Keratinocyte (primary cell): ENCODE measurements at regions not wholly inside any gene's neighbourhood (a gene's known extent, or its start where the extent isn't known, plus 50 kb on each side); places are given as distances from the start of the nearest gene placed in this dataset.

Source experiments
- DNase-seq: peaks from one replicate; pipeline ENCODE4 v3.0.0-alpha.2; 2011; ENCODE audit warnings: low read depth, missing footprints, low spot score
- FAIRE-seq: peaks from 2 replicates; lab custom pipeline; 2011; peaks lifted over from hg19 to GRCh38; lab: Jason Lieb, UNC
- H2AFZ ChIP-seq: 2 replicates; pipeline ENCODE4 v1.6.0; 2012; ENCODE audit warnings: low read length, control low read depth, inconsistent platforms; ENCODE audit not compliant: control insufficient read depth
- H3K27ac ChIP-seq: 2 replicates; pipeline ENCODE4 v1.5.1; 2011; ENCODE audit warnings: low read length; ENCODE audit not compliant: control insufficient read depth, insufficient read depth
- H3K27me3 ChIP-seq: 3 replicates; pipeline ENCODE4 v1.6.0; 2011; ENCODE audit warnings: low read length; ENCODE audit not compliant: control insufficient read depth, insufficient read depth; ENCODE audit errors: extremely low read depth
- H3K36me3 ChIP-seq, 2 experiments: 2 replicates in 1 of 2; 3 replicates in 1 of 2; pipeline ENCODE4 v1.5.1; 2011; ENCODE audit warnings: low read length in 2 of 2, mild to moderate bottlenecking in 1 of 2; ENCODE audit not compliant: control insufficient read depth in 2 of 2, insufficient read depth in 2 of 2; ENCODE audit errors: extremely low read depth in 1 of 2
- H3K4me1 ChIP-seq: 3 replicates; pipeline ENCODE4 v1.5.1; 2011; ENCODE audit warnings: low read length; ENCODE audit not compliant: control insufficient read depth, insufficient read depth; ENCODE audit errors: extremely low read depth
- H3K4me2 ChIP-seq: 3 replicates; pipeline ENCODE4 v1.6.0; 2011; ENCODE audit warnings: low read depth, low read length; ENCODE audit not compliant: control insufficient read depth, insufficient read depth; ENCODE audit errors: extremely low read depth
- H3K4me3 ChIP-seq, 3 experiments: fragments of 200-600 bp in 1 of 3; sonication (generic) in 1 of 3; 2 replicates in 2 of 3; 3 replicates in 1 of 3; pipeline ENCODE4 v1.5.1; 2011 to 2016; ENCODE audit warnings: low read length in 3 of 3, mild to moderate bottlenecking in 3 of 3, control low read depth in 2 of 3, inconsistent platforms in 1 of 3, low read depth in 1 of 3, mixed read lengths in 1 of 3, mixed run types in 1 of 3, moderate library complexity in 1 of 3; ENCODE audit not compliant: control insufficient read depth in 2 of 3, insufficient read depth in 2 of 3; ENCODE audit errors: extremely low read depth in 1 of 3
- H3K79me2 ChIP-seq: 2 replicates; pipeline ENCODE4 v1.6.0; 2012; ENCODE audit warnings: low read length; ENCODE audit not compliant: control insufficient read depth, insufficient read depth
- H3K9ac ChIP-seq: 3 replicates; pipeline ENCODE4 v1.6.0; 2011; ENCODE audit warnings: low read length; ENCODE audit not compliant: control insufficient read depth, insufficient read depth; ENCODE audit errors: extremely low read depth
- H3K9me1 ChIP-seq: 3 replicates; pipeline ENCODE4 v1.6.0; 2011; ENCODE audit warnings: low read length; ENCODE audit not compliant: control insufficient read depth, insufficient read depth; ENCODE audit errors: extremely low read depth
- H3K9me3 ChIP-seq: 2 replicates; pipeline ENCODE4 v1.5.1; 2012; ENCODE audit warnings: low read depth, low read length; ENCODE audit not compliant: control insufficient read depth
- H4K20me1 ChIP-seq: 3 replicates; pipeline ENCODE4 v1.6.0; 2011; ENCODE audit warnings: low read length; ENCODE audit not compliant: control insufficient read depth, insufficient read depth; ENCODE audit errors: extremely low read depth
- CTCF ChIP-seq, 3 experiments: IDR thresholded peaks in 1 of 3; conservative IDR thresholded peaks in 1 of 3; optimal IDR thresholded peaks in 1 of 3; 2 replicates in 2 of 3; 3 replicates in 1 of 3; pipeline versions ENCODE3 to v1.5.1; 2011; ENCODE audit warnings: low read length in 3 of 3, mild to moderate bottlenecking in 3 of 3, moderate library complexity in 2 of 3, control low read depth in 1 of 3, inconsistent platforms in 1 of 3; ENCODE audit not compliant: insufficient read depth in 2 of 3; ENCODE audit errors: extremely low read depth in 1 of 3
- EZH2 ChIP-seq: IDR thresholded peaks from one replicate; pipeline ENCODE4 v1.6.1; 2012; ENCODE audit warnings: inconsistent platforms, mild to moderate bottlenecking, low read length, moderate library complexity
- dilution Hi-C: fragments of 300-500 bp; cut with MboI; formaldehyde crosslinking; loops from one replicate; pipeline ENCODE4 v1.7.0; 2020; ENCODE audit warnings: low sequenced_read_pairs; ENCODE audit not compliant: extremely low pct_ligation_motif_present

GRCh38 chr12:82608706-82609105 lies 78.0 kb upstream of the TMTC2 start:
- dilution Hi-C loops = no loop called here
- Histone ChIP-seq H3K4me1 (no peaks in the 10 kb centered on the region), H2AFZ (no peak overlapping the region), H3K9me1 (no peaks in the 10 kb centered on the region), H3K9me3 (no peaks in the 10 kb centered on the region), H3K4me2 (no peak overlapping the region), H3K27ac (no peak overlapping the region), H3K36me3 (no peaks in the 10 kb centered on the region), H4K20me1 (no peaks in the 10 kb centered on the region), H3K9ac (no peak overlapping the region), H3K4me3 (no peak overlapping the region), H3K79me2 (no peaks in the 10 kb centered on the region), H3K27me3 (no peaks in the 10 kb centered on the region)
- DNase-seq (no peak), FAIRE-seq (no peak)
- no peak for TF ChIP-seq CTCF (optimal IDR thresholded peaks at IDR 0.05 in 1 of 3, IDR thresholded peaks at IDR 0.05 in 1 of 3, conservative IDR thresholded peaks at IDR 0.05 in 1 of 3; ENCODE audit: extremely low read depth in 1 of 3, insufficient read depth in 2 of 3, low read length in 3 of 3)
- TF ChIP-seq EZH2 = no peak

- Histone ChIP-seq H3K79me2 (no peaks in the 10 kb centered on the region), H3K9me1 (no peaks in the 10 kb centered on the region), H3K27ac (no peak overlapping the region), H4K20me1 (no peaks in the 10 kb centered on the region), H3K9me3 (no peaks in the 10 kb centered on the region), H3K36me3 (no peaks in the 10 kb centered on the region), H3K27me3 (no peaks in the 10 kb centered on the region), H3K4me2 (no peak overlapping the region), H3K4me1 (no peaks in the 10 kb centered on the region), H3K9ac (no peak overlapping the region), H3K4me3 (no peak overlapping the region), H2AFZ (peak overlapping the region; percentile 32)
- no peak for TF ChIP-seq EZH2
- no peak for TF ChIP-seq CTCF (optimal IDR thresholded peaks at IDR 0.05 in 1 of 3, IDR thresholded peaks at IDR 0.05 in 1 of 3, conservative IDR thresholded peaks at IDR 0.05 in 1 of 3; ENCODE audit: extremely low read depth in 1 of 3, insufficient read depth in 2 of 3, low read length in 3 of 3)
- no peak for FAIRE-seq
- dilution Hi-C loops = no loop called here
- no peak for DNase-seq
Measured at GRCh38 chr12:82609234-82609914, 77.3 kb upstream of the TMTC2 start.
